HG02571 (cell line): ENCODE measurements at regions not wholly inside any gene's neighbourhood (a gene's known extent, or its start where the extent isn't known, plus 50 kb on each side); places are given as distances from the start of the nearest gene placed in this dataset.
"Not testable (repeated sequence)": the region's sequence is repeated elsewhere in the genome, so short reads cannot be mapped to it uniquely, and the experiment has no call there.

Source experiments
- ATAC-seq: cut with Tn5 transposase; IDR thresholded peaks from one replicate; pipeline ENCODE4 v1.9.1; 2021; ENCODE audit warnings: mild to moderate bottlenecking, moderate library complexity; ENCODE audit not compliant: unreplicated experiment

DNA sequence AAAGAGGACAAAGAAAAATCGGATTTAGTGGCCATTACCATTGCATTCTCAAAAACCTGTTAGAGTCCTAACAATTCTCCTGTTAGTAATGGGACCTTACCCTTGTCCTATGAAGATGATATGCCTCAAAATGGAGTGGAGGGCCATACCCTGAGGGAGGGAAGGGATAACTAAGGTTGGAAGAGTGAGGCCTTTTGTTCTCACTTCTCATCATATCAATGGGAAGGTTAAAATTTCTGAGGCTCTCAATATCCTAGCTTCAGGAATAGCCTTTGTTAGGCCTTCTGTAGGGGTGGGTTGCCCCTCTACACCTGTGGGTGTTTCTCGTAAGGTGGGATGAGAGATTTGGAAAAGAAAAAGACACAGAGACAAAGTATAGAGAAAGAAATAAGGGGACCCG is 109.4 kb upstream of the SGIP1 start:
- ATAC-seq: not testable (repeated sequence)

DNA sequence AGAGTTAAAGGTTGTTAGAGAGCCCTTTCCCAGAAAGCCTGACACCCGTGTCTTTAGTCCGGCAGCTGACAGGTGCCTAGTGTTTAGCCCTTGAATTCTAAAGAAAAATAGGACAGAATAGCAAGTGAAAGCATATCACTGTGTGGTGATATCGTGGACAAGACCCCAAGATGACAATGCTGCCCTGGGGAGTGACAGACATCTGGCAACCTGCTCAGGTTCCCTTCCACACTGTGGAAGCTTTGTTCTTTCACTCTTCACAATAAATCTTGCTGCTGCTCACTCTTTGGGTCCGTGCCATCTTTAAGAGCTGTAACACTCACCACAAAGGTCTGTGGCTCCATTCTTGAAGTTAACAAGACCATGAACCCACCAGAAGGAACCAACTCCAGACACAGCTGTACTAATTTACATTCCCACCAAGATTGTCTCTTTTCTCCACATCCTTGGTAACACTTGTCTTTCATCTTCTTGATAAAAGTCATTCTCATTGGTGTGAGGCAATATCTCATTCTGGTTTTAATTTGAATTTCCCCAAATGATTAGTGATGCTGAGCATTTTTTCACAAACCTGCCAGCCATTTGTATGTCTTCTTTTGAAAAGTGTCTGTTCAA is 107.6 kb upstream of the SGIP1 start:
- no peak for ATAC-seq

DNA sequence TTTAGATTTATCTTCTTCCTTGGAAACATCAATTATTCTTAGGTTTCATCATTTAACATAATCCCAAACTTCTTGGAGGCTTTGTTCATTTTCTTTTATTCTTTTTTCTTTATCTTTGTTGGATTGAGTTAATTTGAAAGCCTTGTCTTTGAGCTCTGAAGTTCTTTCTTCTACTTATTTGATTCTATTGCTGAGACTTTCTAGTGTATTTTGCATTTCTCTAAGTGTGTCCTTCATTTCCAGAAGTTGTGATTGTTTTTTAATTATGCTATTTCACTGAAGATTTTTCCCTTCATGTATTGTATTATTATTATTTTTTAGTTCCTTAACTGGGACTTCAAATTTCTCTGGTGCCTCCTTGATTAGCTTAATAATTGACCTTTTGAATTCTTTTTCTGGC is 103.1 kb upstream of the SGIP1 start:
- ATAC-seq: not testable (repeated sequence)

DNA sequence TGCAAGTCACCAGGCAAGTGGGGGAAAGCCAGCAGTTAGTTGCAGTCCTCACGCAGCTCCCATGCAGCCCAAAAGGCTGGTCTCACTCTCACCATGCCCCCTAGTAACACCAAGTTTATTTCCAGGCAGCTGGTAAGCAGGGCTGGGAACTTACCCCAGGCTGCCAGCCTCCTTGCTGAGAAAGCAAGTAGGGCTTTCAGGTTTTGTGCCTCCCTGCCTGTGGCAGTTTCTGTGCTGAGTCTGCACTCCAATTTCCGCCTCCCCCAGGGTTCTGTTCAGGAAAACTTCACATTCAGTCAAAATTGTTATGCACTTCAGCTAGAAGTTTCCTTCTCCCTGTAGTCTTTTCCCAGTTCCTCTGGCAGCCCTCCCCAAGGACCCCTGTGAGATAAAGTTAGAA is 102.0 kb upstream of the SGIP1 start:
- ATAC-seq: no peak

DNA sequence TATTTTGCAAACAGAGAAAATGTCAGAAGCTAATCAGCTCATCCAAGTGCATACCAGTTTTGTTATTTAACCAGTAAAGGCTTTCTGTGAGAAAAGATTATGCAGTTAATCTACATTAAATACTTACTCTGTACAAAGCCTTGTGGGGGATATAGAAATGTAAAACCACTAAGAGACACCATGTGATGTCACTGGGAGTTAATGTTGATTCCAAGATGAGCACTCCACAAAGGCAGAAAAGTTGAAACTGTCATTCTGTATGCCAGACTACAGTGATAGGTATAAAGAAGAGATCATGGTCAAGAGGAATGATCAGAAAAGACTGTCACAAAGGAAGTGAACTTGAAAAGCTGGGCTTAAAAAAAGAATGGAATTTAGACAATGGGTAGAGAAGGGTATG is 100.3 kb upstream of the SGIP1 start:
- no peak for ATAC-seq

DNA sequence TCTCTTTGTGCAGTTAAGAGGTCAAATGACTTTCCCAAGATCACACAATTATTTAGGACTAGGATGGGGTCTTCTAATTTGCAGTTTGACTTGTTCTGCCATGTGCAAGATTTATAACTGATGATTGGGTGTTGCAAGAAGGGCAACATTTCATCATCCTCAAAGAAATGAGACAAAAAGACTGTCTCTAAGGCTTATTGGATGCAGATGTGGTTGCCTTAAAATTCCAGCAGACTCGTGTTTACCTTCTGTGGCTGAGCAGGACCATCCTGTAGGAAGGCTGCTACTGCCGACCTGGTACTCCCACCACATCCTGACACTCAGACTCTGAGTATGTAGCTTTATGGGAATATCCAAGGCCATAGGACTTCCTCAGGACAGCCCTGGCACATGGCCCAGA is 99.9 kb upstream of the SGIP1 start:
- ATAC-seq: no peak

DNA sequence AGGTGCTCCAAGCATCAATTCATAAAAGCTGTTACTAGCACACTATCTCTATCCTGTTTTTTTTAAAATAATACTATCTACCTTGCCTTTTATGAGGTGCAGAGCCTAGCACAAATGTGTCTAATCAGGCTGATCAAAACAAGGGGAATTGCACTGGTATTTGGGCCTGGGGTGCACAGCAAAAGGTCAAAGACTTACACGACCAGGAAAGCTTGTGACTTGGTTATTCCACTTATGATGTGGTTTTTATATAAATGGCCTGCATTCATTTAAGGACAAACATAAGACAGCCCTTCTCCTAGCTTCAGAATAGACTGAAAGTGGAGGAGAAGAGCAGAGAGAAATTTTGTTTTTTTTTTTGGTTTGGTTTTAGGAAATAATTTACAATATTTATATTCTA is 98.4 kb upstream of the SGIP1 start:
- no peak for ATAC-seq

DNA sequence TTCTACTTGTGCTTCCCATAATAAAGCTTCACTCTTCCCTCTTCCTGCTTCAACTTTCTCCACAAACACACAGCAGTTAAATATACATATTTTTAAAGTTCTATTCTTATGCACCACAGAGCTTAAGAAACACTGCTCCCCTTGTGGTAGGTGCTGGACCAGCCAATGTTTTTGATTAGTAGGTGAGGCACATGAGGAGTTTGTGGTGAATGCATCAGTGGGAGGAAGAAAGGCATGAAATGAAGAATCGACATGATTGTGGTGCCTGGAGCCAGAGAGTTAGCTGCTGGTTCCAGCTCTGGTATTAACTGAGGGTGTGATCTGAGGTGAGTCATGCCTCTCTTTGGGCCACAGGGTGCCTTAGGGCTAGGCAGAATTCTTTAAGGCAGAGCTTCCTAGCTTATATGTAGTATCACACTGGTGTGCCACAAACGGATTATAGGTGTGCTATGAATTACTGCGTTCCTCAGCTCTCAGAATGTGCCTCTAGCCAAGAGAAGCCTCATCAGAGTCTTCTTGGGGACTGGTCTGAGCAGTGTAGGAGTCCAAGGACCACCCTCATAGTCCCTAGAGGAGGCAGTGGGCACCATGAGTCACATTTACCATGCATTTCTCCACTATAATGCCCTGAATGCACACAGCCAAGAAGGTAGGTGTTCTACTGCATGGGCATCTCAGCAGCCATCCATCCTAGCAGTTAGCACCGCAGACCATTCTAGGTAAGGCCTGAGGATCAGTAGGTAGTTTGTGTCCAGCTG is 97.4 kb upstream of the SGIP1 start:
- peak; percentile 60 for ATAC-seq

DNA sequence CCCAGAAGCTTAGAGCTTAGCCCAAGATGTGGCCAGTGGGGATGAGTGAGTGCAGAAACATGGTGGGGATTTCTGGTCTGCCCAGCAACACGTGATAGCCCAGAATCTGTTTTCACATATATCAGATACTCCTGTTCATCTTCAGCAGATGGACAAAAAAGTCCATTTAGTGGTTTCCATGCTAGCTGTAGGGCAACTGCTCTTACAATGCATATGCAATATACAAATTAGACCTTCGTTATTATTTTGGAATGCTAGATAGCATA is 96.9 kb upstream of the SGIP1 start:
- no peak for ATAC-seq

DNA sequence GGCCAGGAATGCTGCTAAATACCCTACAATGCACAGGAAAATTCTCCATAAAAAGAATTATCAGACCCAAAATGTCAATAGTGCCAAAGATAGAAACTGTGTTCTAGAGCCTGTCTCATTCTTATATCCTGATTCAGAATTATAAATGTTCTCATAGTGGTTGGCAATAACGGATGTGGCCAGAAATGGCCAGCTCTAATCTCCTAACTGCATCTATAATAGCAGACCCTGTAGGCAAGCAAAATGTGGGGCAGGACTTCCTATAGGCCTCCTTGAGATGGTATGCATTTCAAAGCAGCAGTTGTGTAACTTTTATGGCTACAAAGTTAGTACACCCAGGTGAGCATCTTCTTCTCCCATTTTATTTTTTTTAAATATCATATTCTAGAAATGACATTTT is 95.9 kb upstream of the SGIP1 start:
- no peak for ATAC-seq

DNA sequence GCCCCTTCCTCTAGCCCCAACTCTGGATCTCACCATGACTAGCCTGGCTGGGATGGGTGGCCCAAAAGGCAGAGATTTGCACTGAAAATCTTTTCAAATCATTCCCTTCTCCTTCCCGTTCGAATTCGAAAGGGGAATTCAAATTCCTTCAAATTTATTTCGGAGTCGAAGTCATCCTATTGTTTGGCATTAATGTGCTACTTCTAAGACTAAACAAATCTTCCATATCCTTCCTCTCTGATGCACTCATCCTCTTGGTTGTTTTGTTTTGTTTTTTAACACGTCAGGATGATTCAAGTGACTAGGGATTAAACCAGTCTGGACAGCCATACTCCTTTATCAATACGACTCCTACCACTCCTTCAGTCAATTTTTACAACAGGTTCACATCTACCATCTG is 95.5 kb upstream of the SGIP1 start:
- no peak for ATAC-seq

DNA sequence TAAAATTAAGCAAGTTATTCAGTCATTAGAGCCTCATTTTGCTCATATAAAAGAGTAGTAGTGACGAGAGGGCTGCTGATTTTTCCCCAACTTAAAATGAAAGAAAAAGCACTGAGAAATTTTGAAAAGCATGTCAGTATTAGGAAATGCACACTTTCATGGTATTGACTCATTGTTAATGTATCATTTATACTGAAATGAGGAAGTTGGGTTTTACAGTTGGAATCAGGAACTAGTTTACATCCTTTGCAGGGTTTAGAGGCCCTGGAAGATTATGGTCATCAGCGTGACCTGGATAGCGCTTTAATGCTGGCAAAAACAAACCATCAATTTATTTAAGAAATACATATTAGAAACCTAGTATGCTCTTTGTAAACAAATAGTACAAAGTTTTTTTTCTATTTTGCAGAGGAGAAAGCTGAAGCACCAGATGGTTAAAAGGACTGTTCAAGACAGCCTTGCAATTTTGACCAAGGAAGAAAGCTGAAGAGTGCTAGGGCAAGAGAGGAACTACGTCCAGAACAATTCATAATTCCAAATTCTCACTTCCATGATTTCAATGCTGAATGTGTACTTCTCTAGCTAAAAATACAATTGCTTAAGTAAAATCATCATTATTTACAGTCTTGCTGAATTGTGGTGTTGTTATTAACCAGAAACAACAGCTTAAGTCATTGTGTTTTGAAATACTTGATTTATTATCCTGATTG is 94.8 kb upstream of the SGIP1 start:
- peak; percentile 43 for ATAC-seq

DNA sequence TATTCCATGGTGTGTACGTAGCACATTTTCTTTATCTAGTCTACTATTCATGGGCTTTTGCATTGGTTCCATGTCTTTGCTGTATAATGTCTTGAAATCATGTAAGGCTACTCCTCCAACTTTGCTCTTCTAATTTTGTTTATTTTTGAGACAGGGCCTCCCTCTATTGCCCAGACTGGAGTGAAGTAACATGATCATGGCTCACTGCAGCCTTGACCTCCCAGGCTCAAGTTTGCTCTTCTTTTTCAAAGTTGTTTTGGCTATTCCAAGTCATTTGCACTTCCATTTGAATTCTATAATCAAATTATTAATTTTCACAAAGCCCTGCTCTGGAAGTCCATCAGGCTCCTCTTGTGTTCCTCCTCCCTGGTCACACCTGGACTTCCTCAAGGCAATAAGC is 90.2 kb upstream of the SGIP1 start:
- no peak for ATAC-seq

DNA sequence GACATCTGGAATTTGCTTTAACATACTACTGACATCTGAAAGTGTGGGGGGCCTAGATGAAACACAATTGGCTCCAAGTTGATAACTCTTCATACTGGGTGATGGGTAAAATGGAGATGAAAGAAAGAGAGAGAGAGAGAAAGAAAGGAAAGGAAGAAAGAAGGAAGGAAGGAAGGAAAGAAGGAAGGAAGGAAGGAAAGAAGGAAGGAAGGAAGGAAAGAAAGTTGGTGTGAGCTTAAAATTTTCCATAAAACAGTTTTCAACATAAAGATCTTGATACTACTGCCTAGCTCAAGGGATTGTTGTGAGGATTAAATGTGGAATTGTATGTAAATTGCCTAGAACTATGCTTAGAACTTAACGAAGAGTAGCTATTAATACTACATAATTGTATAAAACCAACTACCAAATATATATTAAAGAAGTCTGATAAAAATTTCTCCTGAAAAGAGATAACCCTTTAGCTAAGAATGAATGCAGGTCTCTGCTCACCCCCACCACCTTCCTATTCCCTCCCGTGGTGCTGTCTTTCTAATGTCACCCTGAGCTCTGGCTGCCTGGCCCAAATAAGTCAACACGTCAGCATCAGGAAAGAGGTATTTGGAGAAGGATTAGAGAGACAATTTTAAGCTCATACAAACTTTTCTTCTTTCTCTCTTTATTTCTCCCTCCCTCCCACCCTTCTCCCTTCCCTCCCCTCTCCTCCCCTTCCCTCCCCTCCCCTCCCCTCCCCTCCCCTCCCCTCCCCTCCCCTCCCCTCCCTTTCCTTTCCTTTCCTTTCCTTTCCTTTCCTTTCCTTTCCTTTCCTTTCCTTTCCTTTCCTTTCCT is 89.3 kb upstream of the SGIP1 start:
- ATAC-seq: no peak

DNA sequence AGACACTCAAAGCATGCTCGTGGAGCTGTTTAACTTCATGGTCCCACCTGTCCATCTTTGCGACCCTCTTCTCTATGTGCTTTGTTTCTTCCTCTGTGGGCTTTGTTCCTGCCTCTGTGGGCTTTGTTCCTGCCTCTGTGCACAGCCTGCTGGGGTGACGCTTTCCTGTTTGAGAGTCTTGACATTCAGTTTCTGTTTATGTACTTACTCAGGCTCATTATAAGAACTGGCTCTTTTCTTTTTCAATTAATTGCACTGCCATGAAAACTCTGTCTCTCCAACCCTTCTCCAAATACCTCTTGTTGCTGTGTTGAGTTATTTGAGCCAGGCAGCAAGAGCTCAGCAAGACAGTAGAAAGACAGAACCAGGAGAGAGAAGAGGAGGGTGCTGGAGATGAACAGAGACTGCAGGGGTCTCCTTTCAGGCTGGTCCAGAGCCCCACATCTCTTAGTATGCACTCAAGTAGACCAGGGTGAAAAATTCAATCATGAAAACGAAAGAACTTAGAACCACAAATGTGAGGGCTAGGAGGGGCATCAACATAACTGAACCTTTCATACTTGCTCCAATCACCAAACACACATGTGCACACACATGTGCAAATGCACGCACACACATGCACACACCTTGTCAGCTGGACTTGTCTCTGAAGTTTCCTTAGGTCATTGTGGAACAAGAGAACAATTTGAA is 88.3 kb upstream of the SGIP1 start:
- peak; percentile 81 for ATAC-seq

DNA sequence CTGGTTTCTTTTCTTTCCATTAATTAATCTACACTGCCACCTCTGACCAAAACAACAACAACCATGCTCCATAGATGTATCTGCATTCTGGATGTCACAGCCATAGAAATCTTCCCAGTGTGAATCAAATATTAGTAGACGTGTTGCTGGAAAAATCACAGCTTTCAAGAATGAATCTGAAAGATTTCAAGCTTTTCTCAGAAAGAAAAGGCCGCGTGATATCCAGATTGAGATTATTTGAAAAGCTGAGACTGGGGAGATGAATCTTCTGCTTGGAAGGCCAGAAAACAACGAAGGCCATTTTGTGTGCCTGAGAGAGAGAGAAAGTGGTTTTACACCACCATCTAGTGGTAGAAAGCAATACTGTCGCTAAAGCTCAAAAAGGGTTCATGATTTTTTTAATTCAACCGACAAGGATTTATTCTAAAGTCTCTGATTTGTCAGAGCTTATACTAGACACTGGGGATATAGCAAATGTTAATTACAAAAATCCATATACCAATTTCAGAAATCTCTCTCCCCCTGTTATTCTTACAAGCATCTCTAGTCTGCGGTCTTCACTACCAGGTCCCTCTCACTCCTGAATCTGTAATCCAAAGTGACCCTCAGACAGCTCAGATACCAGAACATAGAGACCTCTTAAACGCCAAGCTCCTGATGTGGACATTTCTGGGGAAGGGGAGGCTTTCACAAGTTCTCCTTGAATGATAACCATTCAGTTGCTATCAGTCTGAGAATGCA is 87.5 kb upstream of the SGIP1 start:
- ATAC-seq: no peak

DNA sequence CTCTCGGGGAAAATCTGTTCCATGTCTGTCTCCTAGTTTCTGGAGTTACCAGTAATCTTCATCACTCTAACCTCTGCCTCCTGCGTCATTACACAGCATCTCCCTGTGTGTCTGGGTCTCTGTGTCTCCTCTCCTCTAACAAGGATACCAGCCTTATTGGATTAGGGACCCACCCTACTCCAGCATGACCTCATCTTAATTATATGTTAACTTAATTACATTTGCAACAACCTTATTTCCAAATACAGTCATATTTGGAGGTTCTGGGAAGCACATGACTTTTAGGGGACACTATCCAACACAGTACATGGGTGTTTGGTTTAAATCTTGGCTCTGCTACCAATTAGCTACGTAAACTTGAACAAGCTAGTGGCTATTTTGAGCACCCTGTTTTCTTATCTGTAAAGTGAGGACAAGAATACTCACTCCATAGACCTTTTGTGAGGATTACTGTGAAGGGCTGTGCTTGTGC is 83.9 kb upstream of the SGIP1 start:
- ATAC-seq: no peak

DNA sequence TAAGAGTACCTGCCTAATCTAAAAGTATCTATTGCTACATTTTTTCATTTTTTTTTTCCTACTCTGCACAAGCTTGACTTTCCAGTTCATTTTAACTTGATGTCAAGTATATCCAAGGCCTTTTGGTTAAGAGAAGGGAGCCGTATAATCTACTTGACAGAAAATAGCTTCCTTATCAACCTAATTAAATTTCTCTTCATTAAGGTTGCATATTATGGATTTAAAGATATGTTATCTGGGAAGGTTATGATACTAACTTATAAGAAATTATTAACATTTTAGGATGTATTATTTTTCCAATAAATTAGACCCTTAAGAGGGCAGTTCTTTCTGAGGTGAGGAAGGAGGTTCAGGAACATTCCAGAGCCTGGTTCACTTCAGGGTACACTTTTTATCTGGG is 83.1 kb upstream of the SGIP1 start:
- ATAC-seq: no peak

DNA sequence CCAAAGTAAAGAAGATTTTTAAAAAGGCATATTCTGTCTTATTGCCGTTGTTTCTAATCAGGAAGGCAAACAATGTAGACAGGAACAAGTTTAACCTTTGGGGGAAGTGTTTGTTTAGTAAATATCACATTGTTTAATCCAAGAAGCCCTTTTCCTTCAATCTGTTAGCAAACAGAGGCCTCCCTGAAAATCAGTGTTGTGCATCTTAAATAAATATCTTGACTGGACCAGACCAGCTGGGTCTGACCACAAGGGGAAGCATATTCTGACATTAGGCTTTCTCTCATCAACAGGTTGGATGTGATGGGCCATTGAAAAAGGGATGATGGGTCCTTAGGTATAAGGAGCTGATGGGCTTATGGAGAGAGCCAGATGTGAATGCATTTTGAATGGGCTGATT is 81.8 kb upstream of the SGIP1 start:
- ATAC-seq: no peak

DNA sequence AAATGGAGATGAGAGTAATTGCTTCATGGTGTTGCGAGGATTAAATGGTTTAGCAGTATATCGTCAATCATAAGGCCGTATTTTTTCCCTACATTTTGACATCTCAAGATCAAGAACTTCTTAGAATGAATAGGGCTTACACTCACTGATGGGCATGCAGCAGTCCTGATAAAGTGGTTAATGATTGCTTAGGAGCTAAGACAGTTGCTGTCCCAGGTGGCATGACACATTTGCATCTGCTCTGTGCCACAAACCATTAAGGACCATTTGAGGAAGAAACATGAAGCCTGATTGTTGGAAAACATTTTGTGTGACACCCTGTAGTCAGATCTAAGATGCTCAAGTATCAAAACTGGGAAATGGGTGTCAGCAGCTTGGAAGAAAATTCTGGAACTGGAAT is 81.0 kb upstream of the SGIP1 start:
- no peak for ATAC-seq
